WTC11 (cell line): ENCODE measurements at regions not wholly inside any gene's neighbourhood (a gene's known extent, or its start where the extent isn't known, plus 50 kb on each side); places are given as distances from the start of the nearest gene placed in this dataset.

Source experiments
- ATAC-seq: fragments of 200-7000 bp; cut with Tn5 transposase; 2 replicates; pipeline ENCODE4 v1.10.0; 2021; ENCODE audit warnings: mild to moderate bottlenecking, moderate library complexity
- CTCF ChIA-PET: fragments of 300-600 bp; sonication (Branson Sonifier 250); formaldehyde crosslinking; loops from one replicate; lab custom pipeline; 2021; ENCODE audit warnings: antibody characterized with exemption; lab: Charles Lee
- POLR2A ChIA-PET: fragments of 350-600 bp; sonication (Branson Sonifier 250); formaldehyde crosslinking; loops from one replicate; lab custom pipeline; 2021; ENCODE audit warnings: antibody characterized with exemption; lab: Charles Lee
- DNase-seq: peaks from one replicate; pipeline ENCODE4 v3.0.0; 2021; ENCODE audit warnings: low spot score
- H3K27ac Mint-ChIP-seq: 2 replicates; pipeline ENCODE4 v1.8.0; 2021; ENCODE audit warnings: mixed read lengths
- H3K27me3 Mint-ChIP-seq: 2 replicates; pipeline ENCODE4 v1.8.0; 2021; ENCODE audit warnings: low read depth, mild to moderate bottlenecking, moderate library complexity, mixed read lengths
- H3K36me3 Mint-ChIP-seq: 2 replicates; pipeline ENCODE4 v1.8.0; 2021; ENCODE audit warnings: mixed read lengths
- H3K4me1 Mint-ChIP-seq: 2 replicates; pipeline ENCODE4 v1.8.0; 2022; ENCODE audit warnings: mixed read lengths
- H3K4me3 Mint-ChIP-seq: 2 replicates; pipeline ENCODE4 v1.8.0; 2021; ENCODE audit warnings: mild to moderate bottlenecking, moderate library complexity, mixed read lengths
- H3K9me3 Mint-ChIP-seq: 2 replicates; pipeline ENCODE4 v1.8.0; 2021; ENCODE audit warnings: mixed read lengths
- ELF4 ChIP-seq: sonication (generic); formaldehyde crosslinking; IDR thresholded peaks from 2 replicates; pipeline ENCODE4 v1.8.1; 2022; ENCODE audit warnings: low read depth, mild to moderate bottlenecking, moderate library complexity, missing genetic modification reagents
- ETV6 ChIP-seq: sonication (generic); formaldehyde crosslinking; IDR thresholded peaks from 2 replicates; pipeline ENCODE4 v1.8.1; 2022; ENCODE audit warnings: mild to moderate bottlenecking, missing genetic modification reagents
- FOXP1 ChIP-seq: sonication (generic); formaldehyde crosslinking; IDR thresholded peaks from 2 replicates; pipeline ENCODE4 v1.8.0; 2022; ENCODE audit warnings: missing genetic modification reagents, mild to moderate bottlenecking, moderate library complexity, borderline replicate concordance
- ZBTB21 ChIP-seq: sonication (generic); formaldehyde crosslinking; IDR thresholded peaks from 2 replicates; pipeline ENCODE4 v1.8.1; 2023; ENCODE audit warnings: mild to moderate bottlenecking, missing genetic modification reagents, borderline replicate concordance
- TF ChIP-seq, protein P1 (sequence below): sonication (generic); formaldehyde crosslinking; IDR thresholded peaks from 2 replicates; pipeline ENCODE4 v1.8.1; 2023; ENCODE audit warnings: mild to moderate bottlenecking, missing genetic modification reagents, borderline replicate concordance
- TF ChIP-seq, protein P2 (sequence below): sonication (generic); formaldehyde crosslinking; IDR thresholded peaks from 2 replicates; pipeline ENCODE4 v1.8.0; 2022; ENCODE audit warnings: mild to moderate bottlenecking, missing genetic modification reagents
- TF ChIP-seq, protein P3 (sequence below): sonication (generic); formaldehyde crosslinking; IDR thresholded peaks from 2 replicates; pipeline ENCODE4 v1.8.1; 2023; ENCODE audit warnings: mild to moderate bottlenecking, missing genetic modification reagents
- TF ChIP-seq, protein P4 (sequence below): sonication (generic); formaldehyde crosslinking; IDR thresholded peaks from 2 replicates; pipeline ENCODE4 v1.8.1; 2023; ENCODE audit warnings: mild to moderate bottlenecking, moderate library complexity, missing genetic modification reagents
- TF ChIP-seq, protein P5 (sequence below): fragments of 250-450 bp; sonication (Bioruptor Pico); IDR thresholded peaks from 2 replicates; pipeline ENCODE4 v1.9.0; 2021; ENCODE audit warnings: mild to moderate bottlenecking, borderline replicate concordance
- TF ChIP-seq, protein P6 (sequence below): fragments of 250-450 bp; sonication (Bioruptor Pico); IDR thresholded peaks from 2 replicates; pipeline ENCODE4 v1.9.0; 2021; ENCODE audit warnings: mild to moderate bottlenecking
- TF ChIP-seq, protein P7 (sequence below): sonication (generic); formaldehyde crosslinking; IDR thresholded peaks from 2 replicates; pipeline ENCODE4 v1.8.0; 2022; ENCODE audit warnings: missing genetic modification reagents

DNA sequence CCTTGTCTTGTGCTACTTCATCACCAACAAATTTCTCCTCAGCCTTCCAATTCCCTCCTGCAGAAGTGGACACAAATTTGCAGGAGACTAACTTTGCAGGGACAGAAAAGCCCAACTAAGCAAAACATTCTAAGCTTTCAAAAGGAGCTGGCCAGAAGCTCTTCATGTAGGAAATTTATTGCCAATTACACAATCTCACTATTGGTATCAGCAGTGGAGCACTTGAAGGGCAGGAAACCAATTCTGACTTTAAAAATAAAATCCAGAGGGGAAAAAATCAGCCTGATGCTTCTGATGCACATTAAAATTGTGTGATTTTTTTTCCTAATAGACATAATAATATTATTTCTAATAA, 193.3 kb downstream of the LY86 start (continued):
- TF ChIP-seq, protein P1, sequence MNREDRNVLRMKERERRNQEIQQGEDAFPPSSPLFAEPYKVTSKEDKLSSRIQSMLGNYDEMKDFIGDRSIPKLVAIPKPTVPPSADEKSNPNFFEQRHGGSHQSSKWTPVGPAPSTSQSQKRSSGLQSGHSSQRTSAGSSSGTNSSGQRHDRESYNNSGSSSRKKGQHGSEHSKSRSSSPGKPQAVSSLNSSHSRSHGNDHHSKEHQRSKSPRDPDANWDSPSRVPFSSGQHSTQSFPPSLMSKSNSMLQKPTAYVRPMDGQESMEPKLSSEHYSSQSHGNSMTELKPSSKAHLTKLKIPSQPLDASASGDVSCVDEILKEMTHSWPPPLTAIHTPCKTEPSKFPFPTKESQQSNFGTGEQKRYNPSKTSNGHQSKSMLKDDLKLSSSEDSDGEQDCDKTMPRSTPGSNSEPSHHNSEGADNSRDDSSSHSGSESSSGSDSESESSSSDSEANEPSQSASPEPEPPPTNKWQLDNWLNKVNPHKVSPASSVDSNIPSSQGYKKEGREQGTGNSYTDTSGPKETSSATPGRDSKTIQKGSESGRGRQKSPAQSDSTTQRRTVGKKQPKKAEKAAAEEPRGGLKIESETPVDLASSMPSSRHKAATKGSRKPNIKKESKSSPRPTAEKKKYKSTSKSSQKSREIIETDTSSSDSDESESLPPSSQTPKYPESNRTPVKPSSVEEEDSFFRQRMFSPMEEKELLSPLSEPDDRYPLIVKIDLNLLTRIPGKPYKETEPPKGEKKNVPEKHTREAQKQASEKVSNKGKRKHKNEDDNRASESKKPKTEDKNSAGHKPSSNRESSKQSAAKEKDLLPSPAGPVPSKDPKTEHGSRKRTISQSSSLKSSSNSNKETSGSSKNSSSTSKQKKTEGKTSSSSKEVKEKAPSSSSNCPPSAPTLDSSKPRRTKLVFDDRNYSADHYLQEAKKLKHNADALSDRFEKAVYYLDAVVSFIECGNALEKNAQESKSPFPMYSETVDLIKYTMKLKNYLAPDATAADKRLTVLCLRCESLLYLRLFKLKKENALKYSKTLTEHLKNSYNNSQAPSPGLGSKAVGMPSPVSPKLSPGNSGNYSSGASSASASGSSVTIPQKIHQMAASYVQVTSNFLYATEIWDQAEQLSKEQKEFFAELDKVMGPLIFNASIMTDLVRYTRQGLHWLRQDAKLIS = no peak
- TF ChIP-seq, all 79 proteins: peak for 0

DNA sequence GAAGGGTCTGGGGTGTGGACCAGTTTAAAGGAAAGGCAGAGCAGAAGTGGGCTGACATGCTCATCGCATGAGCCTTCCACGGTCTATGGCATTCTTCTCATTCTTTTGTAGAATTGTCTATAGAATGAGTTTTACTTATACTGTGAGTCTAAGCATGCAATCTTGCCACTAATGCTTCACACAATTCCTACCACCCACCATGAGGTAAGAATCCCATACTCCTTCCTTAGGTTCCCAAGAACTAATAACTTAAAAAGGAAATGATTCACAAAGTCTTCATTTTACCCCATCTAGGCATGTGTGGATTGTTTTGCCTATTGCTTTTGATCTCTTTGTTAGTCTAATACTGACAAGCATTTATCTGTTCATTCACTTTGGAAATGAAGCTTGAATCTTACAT, 195.2 kb downstream of the LY86 start:
- H3K9me3 Mint-ChIP-seq = no peaks in the 10 kb centered on the region
- no peaks in the 10 kb centered on the region for H3K36me3 Mint-ChIP-seq
- POLR2A ChIA-PET = no interaction called here
- H3K4me3 Mint-ChIP-seq = no peak overlapping the region
- ATAC-seq = no peak
- TF ChIP-seq, protein P2, sequence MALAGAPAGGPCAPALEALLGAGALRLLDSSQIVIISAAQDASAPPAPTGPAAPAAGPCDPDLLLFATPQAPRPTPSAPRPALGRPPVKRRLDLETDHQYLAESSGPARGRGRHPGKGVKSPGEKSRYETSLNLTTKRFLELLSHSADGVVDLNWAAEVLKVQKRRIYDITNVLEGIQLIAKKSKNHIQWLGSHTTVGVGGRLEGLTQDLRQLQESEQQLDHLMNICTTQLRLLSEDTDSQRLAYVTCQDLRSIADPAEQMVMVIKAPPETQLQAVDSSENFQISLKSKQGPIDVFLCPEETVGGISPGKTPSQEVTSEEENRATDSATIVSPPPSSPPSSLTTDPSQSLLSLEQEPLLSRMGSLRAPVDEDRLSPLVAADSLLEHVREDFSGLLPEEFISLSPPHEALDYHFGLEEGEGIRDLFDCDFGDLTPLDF (CRISPR knock-in tag) = no peak
- TF ChIP-seq, protein P3, sequence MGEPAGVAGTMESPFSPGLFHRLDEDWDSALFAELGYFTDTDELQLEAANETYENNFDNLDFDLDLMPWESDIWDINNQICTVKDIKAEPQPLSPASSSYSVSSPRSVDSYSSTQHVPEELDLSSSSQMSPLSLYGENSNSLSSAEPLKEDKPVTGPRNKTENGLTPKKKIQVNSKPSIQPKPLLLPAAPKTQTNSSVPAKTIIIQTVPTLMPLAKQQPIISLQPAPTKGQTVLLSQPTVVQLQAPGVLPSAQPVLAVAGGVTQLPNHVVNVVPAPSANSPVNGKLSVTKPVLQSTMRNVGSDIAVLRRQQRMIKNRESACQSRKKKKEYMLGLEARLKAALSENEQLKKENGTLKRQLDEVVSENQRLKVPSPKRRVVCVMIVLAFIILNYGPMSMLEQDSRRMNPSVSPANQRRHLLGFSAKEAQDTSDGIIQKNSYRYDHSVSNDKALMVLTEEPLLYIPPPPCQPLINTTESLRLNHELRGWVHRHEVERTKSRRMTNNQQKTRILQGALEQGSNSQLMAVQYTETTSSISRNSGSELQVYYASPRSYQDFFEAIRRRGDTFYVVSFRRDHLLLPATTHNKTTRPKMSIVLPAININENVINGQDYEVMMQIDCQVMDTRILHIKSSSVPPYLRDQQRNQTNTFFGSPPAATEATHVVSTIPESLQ = no peak
- TF ChIP-seq FOXP1 (CRISPR knock-in tag) (no peak), ELF4 (CRISPR knock-in tag) (no peak)
- TF ChIP-seq, protein P4, sequence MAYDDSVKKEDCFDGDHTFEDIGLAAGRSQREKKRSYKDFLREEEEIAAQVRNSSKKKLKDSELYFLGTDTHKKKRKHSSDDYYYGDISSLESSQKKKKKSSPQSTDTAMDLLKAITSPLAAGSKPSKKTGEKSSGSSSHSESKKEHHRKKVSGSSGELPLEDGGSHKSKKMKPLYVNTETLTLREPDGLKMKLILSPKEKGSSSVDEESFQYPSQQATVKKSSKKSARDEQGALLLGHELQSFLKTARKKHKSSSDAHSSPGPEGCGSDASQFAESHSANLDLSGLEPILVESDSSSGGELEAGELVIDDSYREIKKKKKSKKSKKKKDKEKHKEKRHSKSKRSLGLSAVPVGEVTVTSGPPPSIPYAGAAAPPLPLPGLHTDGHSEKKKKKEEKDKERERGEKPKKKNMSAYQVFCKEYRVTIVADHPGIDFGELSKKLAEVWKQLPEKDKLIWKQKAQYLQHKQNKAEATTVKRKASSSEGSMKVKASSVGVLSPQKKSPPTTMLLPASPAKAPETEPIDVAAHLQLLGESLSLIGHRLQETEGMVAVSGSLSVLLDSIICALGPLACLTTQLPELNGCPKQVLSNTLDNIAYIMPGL (CRISPR knock-in tag) = no peak
- CTCF ChIA-PET = interaction anchor here (0.6 to 1.8 kb wide), 4 partner anchors 25 to 121 kb away, joined by 3 to 8 read pairs (median 5); no protein-coding TSS in a partner anchor
- H3K4me1 Mint-ChIP-seq = peaks cover 8% of the 10 kb centered on the region
- H3K27ac Mint-ChIP-seq = no peak overlapping the region
- no peaks in the 10 kb centered on the region for H3K27me3 Mint-ChIP-seq
- no peak for DNase-seq

DNA sequence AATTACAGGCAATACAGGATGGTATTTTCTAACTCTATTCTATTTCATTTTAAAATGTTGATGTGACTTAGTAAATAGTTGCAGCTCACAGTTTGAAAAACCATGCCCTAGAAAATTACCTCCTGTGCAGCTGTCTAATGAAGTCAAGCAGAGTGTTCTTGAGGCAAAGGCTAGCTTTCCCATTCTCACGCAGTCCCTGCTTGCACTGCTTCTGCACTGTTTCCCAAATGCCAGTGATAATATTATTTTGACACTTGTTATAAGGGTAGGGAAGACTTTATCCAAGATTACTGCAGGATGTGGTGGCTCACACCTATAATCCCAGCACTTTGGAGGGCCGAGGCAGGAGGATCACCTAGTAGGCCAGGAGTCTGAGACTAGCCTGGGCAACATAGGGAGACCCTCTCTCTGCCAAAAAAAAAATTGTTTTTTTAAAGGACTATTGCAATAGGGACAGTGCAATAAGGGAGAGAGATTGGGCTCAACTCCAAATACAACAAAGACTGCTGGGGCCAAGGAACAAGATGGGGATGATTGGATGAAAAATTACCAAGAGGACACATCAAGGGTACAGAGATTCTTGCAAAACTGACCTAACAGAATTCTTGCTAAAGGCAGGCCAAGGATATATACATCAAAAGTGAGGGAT, 196.1 kb downstream of the LY86 start:
- Mint-ChIP-seq H3K4me3 (no peak overlapping the region), H3K9me3 (no peaks in the 10 kb centered on the region), H3K27ac (no peak overlapping the region), H3K27me3 (no peaks in the 10 kb centered on the region), H3K36me3 (no peaks in the 10 kb centered on the region), H3K4me1 (peaks cover 9% of the 10 kb centered on the region)
- TF ChIP-seq, protein P5, sequence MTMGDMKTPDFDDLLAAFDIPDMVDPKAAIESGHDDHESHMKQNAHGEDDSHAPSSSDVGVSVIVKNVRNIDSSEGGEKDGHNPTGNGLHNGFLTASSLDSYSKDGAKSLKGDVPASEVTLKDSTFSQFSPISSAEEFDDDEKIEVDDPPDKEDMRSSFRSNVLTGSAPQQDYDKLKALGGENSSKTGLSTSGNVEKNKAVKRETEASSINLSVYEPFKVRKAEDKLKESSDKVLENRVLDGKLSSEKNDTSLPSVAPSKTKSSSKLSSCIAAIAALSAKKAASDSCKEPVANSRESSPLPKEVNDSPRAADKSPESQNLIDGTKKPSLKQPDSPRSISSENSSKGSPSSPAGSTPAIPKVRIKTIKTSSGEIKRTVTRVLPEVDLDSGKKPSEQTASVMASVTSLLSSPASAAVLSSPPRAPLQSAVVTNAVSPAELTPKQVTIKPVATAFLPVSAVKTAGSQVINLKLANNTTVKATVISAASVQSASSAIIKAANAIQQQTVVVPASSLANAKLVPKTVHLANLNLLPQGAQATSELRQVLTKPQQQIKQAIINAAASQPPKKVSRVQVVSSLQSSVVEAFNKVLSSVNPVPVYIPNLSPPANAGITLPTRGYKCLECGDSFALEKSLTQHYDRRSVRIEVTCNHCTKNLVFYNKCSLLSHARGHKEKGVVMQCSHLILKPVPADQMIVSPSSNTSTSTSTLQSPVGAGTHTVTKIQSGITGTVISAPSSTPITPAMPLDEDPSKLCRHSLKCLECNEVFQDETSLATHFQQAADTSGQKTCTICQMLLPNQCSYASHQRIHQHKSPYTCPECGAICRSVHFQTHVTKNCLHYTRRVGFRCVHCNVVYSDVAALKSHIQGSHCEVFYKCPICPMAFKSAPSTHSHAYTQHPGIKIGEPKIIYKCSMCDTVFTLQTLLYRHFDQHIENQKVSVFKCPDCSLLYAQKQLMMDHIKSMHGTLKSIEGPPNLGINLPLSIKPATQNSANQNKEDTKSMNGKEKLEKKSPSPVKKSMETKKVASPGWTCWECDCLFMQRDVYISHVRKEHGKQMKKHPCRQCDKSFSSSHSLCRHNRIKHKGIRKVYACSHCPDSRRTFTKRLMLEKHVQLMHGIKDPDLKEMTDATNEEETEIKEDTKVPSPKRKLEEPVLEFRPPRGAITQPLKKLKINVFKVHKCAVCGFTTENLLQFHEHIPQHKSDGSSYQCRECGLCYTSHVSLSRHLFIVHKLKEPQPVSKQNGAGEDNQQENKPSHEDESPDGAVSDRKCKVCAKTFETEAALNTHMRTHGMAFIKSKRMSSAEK (CRISPR knock-in tag) = no peak
- TF ChIP-seq ZBTB21 (no peak), ETV6 (CRISPR knock-in tag) (no peak)
- TF ChIP-seq, protein P6, sequence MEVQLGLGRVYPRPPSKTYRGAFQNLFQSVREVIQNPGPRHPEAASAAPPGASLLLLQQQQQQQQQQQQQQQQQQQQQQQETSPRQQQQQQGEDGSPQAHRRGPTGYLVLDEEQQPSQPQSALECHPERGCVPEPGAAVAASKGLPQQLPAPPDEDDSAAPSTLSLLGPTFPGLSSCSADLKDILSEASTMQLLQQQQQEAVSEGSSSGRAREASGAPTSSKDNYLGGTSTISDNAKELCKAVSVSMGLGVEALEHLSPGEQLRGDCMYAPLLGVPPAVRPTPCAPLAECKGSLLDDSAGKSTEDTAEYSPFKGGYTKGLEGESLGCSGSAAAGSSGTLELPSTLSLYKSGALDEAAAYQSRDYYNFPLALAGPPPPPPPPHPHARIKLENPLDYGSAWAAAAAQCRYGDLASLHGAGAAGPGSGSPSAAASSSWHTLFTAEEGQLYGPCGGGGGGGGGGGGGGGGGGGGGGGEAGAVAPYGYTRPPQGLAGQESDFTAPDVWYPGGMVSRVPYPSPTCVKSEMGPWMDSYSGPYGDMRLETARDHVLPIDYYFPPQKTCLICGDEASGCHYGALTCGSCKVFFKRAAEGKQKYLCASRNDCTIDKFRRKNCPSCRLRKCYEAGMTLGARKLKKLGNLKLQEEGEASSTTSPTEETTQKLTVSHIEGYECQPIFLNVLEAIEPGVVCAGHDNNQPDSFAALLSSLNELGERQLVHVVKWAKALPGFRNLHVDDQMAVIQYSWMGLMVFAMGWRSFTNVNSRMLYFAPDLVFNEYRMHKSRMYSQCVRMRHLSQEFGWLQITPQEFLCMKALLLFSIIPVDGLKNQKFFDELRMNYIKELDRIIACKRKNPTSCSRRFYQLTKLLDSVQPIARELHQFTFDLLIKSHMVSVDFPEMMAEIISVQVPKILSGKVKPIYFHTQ (CRISPR knock-in tag) = no peak
- TF ChIP-seq, protein P7, sequence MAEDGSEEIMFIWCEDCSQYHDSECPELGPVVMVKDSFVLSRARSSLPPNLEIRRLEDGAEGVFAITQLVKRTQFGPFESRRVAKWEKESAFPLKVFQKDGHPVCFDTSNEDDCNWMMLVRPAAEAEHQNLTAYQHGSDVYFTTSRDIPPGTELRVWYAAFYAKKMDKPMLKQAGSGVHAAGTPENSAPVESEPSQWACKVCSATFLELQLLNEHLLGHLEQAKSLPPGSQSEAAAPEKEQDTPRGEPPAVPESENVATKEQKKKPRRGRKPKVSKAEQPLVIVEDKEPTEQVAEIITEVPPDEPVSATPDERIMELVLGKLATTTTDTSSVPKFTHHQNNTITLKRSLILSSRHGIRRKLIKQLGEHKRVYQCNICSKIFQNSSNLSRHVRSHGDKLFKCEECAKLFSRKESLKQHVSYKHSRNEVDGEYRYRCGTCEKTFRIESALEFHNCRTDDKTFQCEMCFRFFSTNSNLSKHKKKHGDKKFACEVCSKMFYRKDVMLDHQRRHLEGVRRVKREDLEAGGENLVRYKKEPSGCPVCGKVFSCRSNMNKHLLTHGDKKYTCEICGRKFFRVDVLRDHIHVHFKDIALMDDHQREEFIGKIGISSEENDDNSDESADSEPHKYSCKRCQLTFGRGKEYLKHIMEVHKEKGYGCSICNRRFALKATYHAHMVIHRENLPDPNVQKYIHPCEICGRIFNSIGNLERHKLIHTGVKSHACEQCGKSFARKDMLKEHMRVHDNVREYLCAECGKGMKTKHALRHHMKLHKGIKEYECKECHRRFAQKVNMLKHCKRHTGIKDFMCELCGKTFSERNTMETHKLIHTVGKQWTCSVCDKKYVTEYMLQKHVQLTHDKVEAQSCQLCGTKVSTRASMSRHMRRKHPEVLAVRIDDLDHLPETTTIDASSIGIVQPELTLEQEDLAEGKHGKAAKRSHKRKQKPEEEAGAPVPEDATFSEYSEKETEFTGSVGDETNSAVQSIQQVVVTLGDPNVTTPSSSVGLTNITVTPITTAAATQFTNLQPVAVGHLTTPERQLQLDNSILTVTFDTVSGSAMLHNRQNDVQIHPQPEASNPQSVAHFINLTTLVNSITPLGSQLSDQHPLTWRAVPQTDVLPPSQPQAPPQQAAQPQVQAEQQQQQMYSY (CRISPR knock-in tag) = no peak
- ChIA-PET POLR2A (interaction anchor here (0.8 kb wide), 1 partner anchor 26 kb away, joined by 5 read pairs; no protein-coding TSS in a partner anchor), CTCF (interaction anchor here (1.3 to 1.8 kb wide), 2 partner anchors 26 to 88 kb away, joined by 6 to 8 read pairs; no protein-coding TSS in a partner anchor)
- ATAC-seq = no peak
- DNase-seq = no peak
